IMR-90 (cell line): ENCODE measurements at regions not wholly inside any gene's neighbourhood (a gene's known extent, or its start where the extent isn't known, plus 50 kb on each side); places are given as distances from the start of the nearest gene placed in this dataset.

ENCODE experiments used
- ATAC-seq: fragments of 200-7000 bp; cut with Tn5 transposase; 2 replicates; pipeline ENCODE4 v1.9.1; 2020; ENCODE audit warnings: low read depth, mild to moderate bottlenecking, moderate library complexity
- BruUV-seq: library from RNA; stranded (reverse); fragments of 400-500 nt; replicated peaks from 2 replicates; lab custom pipeline; 2021; lab: Mats Ljungman, UMichigan
- CTCF ChIA-PET: fragments of 300-600 bp; formaldehyde crosslinking; extraction: SDS; loops from one replicate; lab custom pipeline; 2021; ENCODE audit warnings: antibody characterized with exemption; lab: Yijun Ruan, JAX
- POLR2A ChIA-PET: fragments of 300-600 bp; sonication (Branson Sonifier 250); formaldehyde crosslinking; loops from one replicate; lab custom pipeline; 2022; ENCODE audit warnings: antibody characterized with exemption; ENCODE audit not compliant: unreplicated experiment; lab: Charles Lee
- DNase-seq: peaks from one replicate; pipeline ENCODE4 v3.0.0; 2013
- H2AFZ ChIP-seq: replicated peaks from 2 replicates; pipeline ENCODE3; 2013; ENCODE audit warnings: low read length, mild to moderate bottlenecking; ENCODE audit not compliant: poor library complexity
- H2AK5ac ChIP-seq: 2 replicates; pipeline ENCODE4 v1.6.1; 2013; ENCODE audit warnings: low read depth, low read length, inconsistent platforms
- H2AK9ac ChIP-seq: replicated peaks from 2 replicates; pipeline ENCODE3; 2013; ENCODE audit warnings: mild to moderate bottlenecking, low read depth, low read length, moderate library complexity; ENCODE audit not compliant: poor library complexity
- H2BK120ac ChIP-seq: 2 replicates; pipeline ENCODE4 v1.6.1; 2013; ENCODE audit warnings: low read depth, low read length, inconsistent platforms
- H2BK15ac ChIP-seq: 3 replicates; pipeline ENCODE4 v1.6.1; 2013; ENCODE audit warnings: low read depth, low read length, inconsistent platforms
- H2BK20ac ChIP-seq: 2 replicates; pipeline ENCODE4 v1.6.1; 2013; ENCODE audit warnings: low read depth, mild to moderate bottlenecking, inconsistent platforms, low read length, moderate library complexity
- H2BK5ac ChIP-seq: 2 replicates; pipeline ENCODE4 v1.6.1; 2013; ENCODE audit warnings: mild to moderate bottlenecking, low read depth, low read length, inconsistent platforms; ENCODE audit not compliant: poor library complexity, severe bottlenecking
- H3K14ac ChIP-seq: replicated peaks from 2 replicates; pipeline ENCODE4 v1.6.1; 2013; ENCODE audit warnings: low read depth, low read length, inconsistent platforms
- H3K18ac ChIP-seq: 2 replicates; pipeline ENCODE4 v1.6.1; 2013; ENCODE audit warnings: low read depth, low read length, control low read depth
- H3K23ac ChIP-seq: 2 replicates; pipeline ENCODE4 v1.6.1; 2013; ENCODE audit warnings: low read depth, low read length, inconsistent platforms
- H3K27ac ChIP-seq: 2 replicates; pipeline ENCODE4 v1.5.1; 2013; ENCODE audit warnings: mild to moderate bottlenecking, control low read depth, low read length; ENCODE audit not compliant: insufficient read depth
- H3K27me3 ChIP-seq: 2 replicates; pipeline ENCODE4 v1.6.1; 2013; ENCODE audit warnings: low read length; ENCODE audit not compliant: control insufficient read depth, insufficient read depth
- H3K36me3 ChIP-seq: 2 replicates; pipeline ENCODE4 v1.6.1; 2013; ENCODE audit warnings: low read length, mixed read lengths; ENCODE audit not compliant: control insufficient read depth, insufficient read depth
- H3K4ac ChIP-seq: 2 replicates; pipeline ENCODE4 v1.6.1; 2013; ENCODE audit warnings: low read depth, low read length, inconsistent platforms
- H3K4me1 ChIP-seq: 2 replicates; pipeline ENCODE4 v1.6.1; 2013; ENCODE audit warnings: low read length, mixed read lengths; ENCODE audit not compliant: control insufficient read depth, insufficient read depth
- H3K4me2 ChIP-seq: 2 replicates; pipeline ENCODE4 v1.6.1; 2013; ENCODE audit warnings: low read depth, mild to moderate bottlenecking, control low read depth, low read length, moderate library complexity
- H3K4me3 ChIP-seq: 2 replicates; pipeline ENCODE4 v1.5.1; 2013; ENCODE audit warnings: low read depth, mild to moderate bottlenecking, control low read depth, low read length, moderate library complexity; ENCODE audit not compliant: insufficient read depth
- H3K56ac ChIP-seq: 2 replicates; pipeline ENCODE4 v1.6.1; 2013; ENCODE audit warnings: low read length, inconsistent platforms; ENCODE audit not compliant: insufficient read depth; ENCODE audit errors: extremely low read depth
- H3K79me1 ChIP-seq, 2 experiments: 2 replicates each; pipeline ENCODE4 v1.6.1; 2013; ENCODE audit warnings: low read length in 2 of 2, inconsistent platforms in 1 of 2, low read depth in 1 of 2
- H3K9ac ChIP-seq: 2 replicates; pipeline ENCODE4 v1.6.1; 2013; ENCODE audit warnings: low read depth, low read length, control low read depth
- H3K9me1 ChIP-seq: 2 replicates; pipeline ENCODE4 v1.6.1; 2013; ENCODE audit warnings: low read length, inconsistent platforms; ENCODE audit not compliant: insufficient read depth
- H3K9me3 ChIP-seq: 2 replicates; pipeline ENCODE4 v1.6.1; 2013; ENCODE audit warnings: low read length; ENCODE audit not compliant: control insufficient read depth, insufficient read depth
- H4K20me1 ChIP-seq: 2 replicates; pipeline ENCODE4 v1.6.1; 2013; ENCODE audit warnings: low read length, inconsistent platforms; ENCODE audit not compliant: insufficient read depth
- H4K5ac ChIP-seq: 2 replicates; pipeline ENCODE4 v1.6.1; 2013; ENCODE audit warnings: mild to moderate bottlenecking, low read depth, low read length, control low read depth
- H4K8ac ChIP-seq, 2 experiments: 2 replicates each; pipeline ENCODE4 v1.6.1; 2013; ENCODE audit warnings: low read depth in 2 of 2, low read length in 2 of 2, control low read depth in 1 of 2, inconsistent platforms in 1 of 2
- H4K91ac ChIP-seq: 2 replicates; pipeline ENCODE4 v1.6.1; 2013; ENCODE audit warnings: low read depth, low read length, inconsistent platforms; ENCODE audit not compliant: insufficient read depth
- BHLHE40 ChIP-seq: fragments of 150-350 bp; IDR thresholded peaks from 2 replicates; pipeline ENCODE4 v1.6.1; 2016; ENCODE audit warnings: mild to moderate bottlenecking, low read depth, low read length
- CEBPB ChIP-seq: IDR thresholded peaks from 2 replicates; pipeline ENCODE4 v1.6.1; 2012; ENCODE audit warnings: low read depth, low read length, improper control_type of control experiment
- CHD1 ChIP-seq: IDR thresholded peaks from 2 replicates; pipeline ENCODE4 v1.6.1; 2012; ENCODE audit warnings: low read depth, low read length, improper control_type of control experiment
- CTCF ChIP-seq: conservative IDR thresholded peaks from 2 replicates; pipeline ENCODE4 v1.5.1; 2012; ENCODE audit warnings: mild to moderate bottlenecking, low read depth, low read length, improper control_type of control experiment
- ELK1 ChIP-seq: fragments of 150-350 bp; IDR thresholded peaks from 2 replicates; pipeline ENCODE4 v1.6.1; 2016; ENCODE audit warnings: low read depth, mild to moderate bottlenecking, low read length, moderate library complexity, borderline replicate concordance
- FOS ChIP-seq: fragments of 150-350 bp; IDR thresholded peaks from 2 replicates; pipeline ENCODE4 v1.6.1; 2016; ENCODE audit warnings: low read depth, low read length
- MAFK ChIP-seq: IDR thresholded peaks from 2 replicates; pipeline ENCODE4 v1.6.1; 2012; ENCODE audit warnings: low read depth, low read length, improper control_type of control experiment
- MAZ ChIP-seq: IDR thresholded peaks from 2 replicates; pipeline ENCODE4 v1.6.1; 2012; ENCODE audit warnings: low read depth, mild to moderate bottlenecking, low read length, improper control_type of control experiment, moderate library complexity, borderline replicate concordance
- MXI1 ChIP-seq: IDR thresholded peaks from 2 replicates; pipeline ENCODE4 v1.6.1; 2012; ENCODE audit warnings: low read depth, mild to moderate bottlenecking, low read length, moderate library complexity, borderline replicate concordance
- NFE2L2 ChIP-seq: fragments of 150-350 bp; IDR thresholded peaks from 2 replicates; pipeline ENCODE4 v1.6.1; 2016; ENCODE audit warnings: low read depth, mild to moderate bottlenecking, low read length
- POLR2A ChIP-seq: IDR thresholded peaks from 2 replicates; pipeline ENCODE4 v1.6.1; 2012; ENCODE audit warnings: mild to moderate bottlenecking, low read depth, low read length
- RAD21 ChIP-seq: IDR thresholded peaks from 2 replicates; pipeline ENCODE4 v1.6.1; 2012; ENCODE audit warnings: low read length, improper control_type of control experiment
- RCOR1 ChIP-seq: IDR thresholded peaks from 2 replicates; pipeline ENCODE4 v1.6.1; 2012; ENCODE audit warnings: mild to moderate bottlenecking, low read length, improper control_type of control experiment; ENCODE audit not compliant: insufficient replicate concordance
- RFX5 ChIP-seq: IDR thresholded peaks from 2 replicates; pipeline ENCODE4 v1.8.0; 2012; ENCODE audit warnings: low read depth, mild to moderate bottlenecking, low read length, moderate library complexity
- SMC3 ChIP-seq: fragments of 150-350 bp; IDR thresholded peaks from 2 replicates; pipeline ENCODE4 v1.6.1; 2016; ENCODE audit warnings: low read depth, mild to moderate bottlenecking, antibody characterized with exemption, low read length, moderate library complexity
- USF2 ChIP-seq: fragments of 150-350 bp; IDR thresholded peaks from 2 replicates; pipeline ENCODE4 v1.6.1; 2017; ENCODE audit warnings: mild to moderate bottlenecking, antibody characterized with exemption, low read length, low read depth
- WGBS, 2 experiments: methylation state at CpG; one replicate each; pipeline versions ENCODE4 v1.1.5 to v1.1.7; 2013; ENCODE audit warnings: missing lambda C conversion rate in 2 of 2; ENCODE audit not compliant: insufficient read length in 1 of 2; ENCODE audit errors: extremely low coverage in 2 of 2; 5-methylcytosine and 5-hydroxymethylcytosine counted together
- dilution Hi-C: fragments of 300-500 bp; cut with HindIII; formaldehyde crosslinking; loops from one replicate; pipeline ENCODE4 v1.14.3; 2018; ENCODE audit warnings: low sequenced_read_pairs; ENCODE audit not compliant: unreplicated experiment
- in situ Hi-C: fragments of 300-500 bp; cut with MboI; formaldehyde crosslinking; loops from 3 replicates; pipeline ENCODE4 v1.14.3; 2019; ENCODE audit warnings: low sequenced_read_pairs, inconsistent platforms, mixed read lengths
- intact Hi-C: fragments of 100-400 bp; cut with micrococcal nuclease; formaldehyde crosslinking; loops from 2 replicates; pipeline ENCODE4 v1.10.0; 2022

- BruUV-seq = no TSS peak
- Histone ChIP-seq H3K4me3 (no peak overlapping the region), H4K20me1 (no peaks in the 10 kb centered on the region), H2BK5ac (no peak overlapping the region), H2AK9ac (no peak overlapping the region), H3K14ac (no peak overlapping the region), H3K36me3 (no peaks in the 10 kb centered on the region), H2BK20ac (no peak overlapping the region), H3K27ac (no peak overlapping the region), H3K4me2 (no peak overlapping the region), H3K9me3 (no peaks in the 10 kb centered on the region), H2BK15ac (no peak overlapping the region), H4K5ac (no peak overlapping the region), H3K9me1 (no peaks in the 10 kb centered on the region), H3K56ac (no peak overlapping the region), H3K23ac (no peak overlapping the region), H3K79me1 (no peaks in the 10 kb centered on the region), H3K27me3 (0 out of 2 replicates have a peak, but pooled peaks cover 1% of the 10 kb centered on the region), H2BK120ac (no peak overlapping the region), H2AFZ (no peak overlapping the region), H3K9ac (no peak overlapping the region), H3K18ac (no peak overlapping the region), H3K4ac (no peak overlapping the region), H3K4me1 (no peaks in the 10 kb centered on the region), H4K91ac (no peak overlapping the region), H2AK5ac (no peak overlapping the region), H4K8ac (no peak overlapping the region)
- DNase-seq = no peak
- intact Hi-C loops = no loop called here
- TF ChIP-seq CEBPB = no peak
- no peak for TF ChIP-seq CTCF
- TF ChIP-seq RAD21 = no peak
- no peak for TF ChIP-seq CHD1
- TF ChIP-seq FOS = no peak
- TF ChIP-seq POLR2A = no peak
- no peak for TF ChIP-seq MAZ
- TF ChIP-seq SMC3 = no peak
- TF ChIP-seq MAFK = no peak
- no peak for TF ChIP-seq ELK1
- TF ChIP-seq MXI1 = no peak
- TF ChIP-seq BHLHE40 = no peak
- no peak for TF ChIP-seq USF2
- TF ChIP-seq NFE2L2 = no peak
- no peak for TF ChIP-seq RCOR1
- TF ChIP-seq RFX5 = no peak
- CTCF ChIA-PET = no interaction called here
- POLR2A ChIA-PET = interaction anchor here (0.5 kb wide), 1 partner anchor 13 kb away, joined by 4 read pairs; no protein-coding TSS in a partner anchor
- no peak for ATAC-seq
- no CpG with 5 or more reads among the region's 2 CpGs for WGBS, 2 experiments
- in situ Hi-C loops = no loop called here
- dilution Hi-C loops = no loop called here
These were observed 150.5 kb downstream of the FZD1 start for GRCh38 chr7:91414734-91415133.
